Loucy (cell line): ENCODE measurements at regions not wholly inside any gene's neighbourhood (a gene's known extent, or its start where the extent isn't known, plus 50 kb on each side); places are given as distances from the start of the nearest gene placed in this dataset.

Source experiments
- H2AFZ ChIP-seq: fragments of 200-600 bp; sonication (generic); 2 replicates; pipeline ENCODE4 v1.6.0; 2016; ENCODE audit warnings: antibody characterized with exemption, mild to moderate bottlenecking, low read length, moderate library complexity
- H3F3A ChIP-seq: fragments of 200-600 bp; 2 replicates; pipeline ENCODE4 v1.6.0; 2016; ENCODE audit warnings: antibody characterized with exemption, low read depth, mild to moderate bottlenecking
- H3K27me3 ChIP-seq: fragments of 200-600 bp; sonication (generic); 2 replicates; pipeline ENCODE4 v1.6.1; 2014; ENCODE audit warnings: low read length, mild to moderate bottlenecking; ENCODE audit not compliant: insufficient read depth, poor library complexity, severe bottlenecking
- H3K36me3 ChIP-seq: fragments of 200-600 bp; sonication (generic); 2 replicates; pipeline ENCODE4 v1.6.1; 2016; ENCODE audit warnings: low read length; ENCODE audit not compliant: insufficient read depth
- H3K4me1 ChIP-seq: fragments of 200-600 bp; sonication (generic); 2 replicates; pipeline ENCODE4 v1.5.1; 2014; ENCODE audit warnings: low read length, mild to moderate bottlenecking; ENCODE audit not compliant: insufficient read depth, poor library complexity, severe bottlenecking
- H3K4me2 ChIP-seq: fragments of 200-600 bp; sonication (generic); 2 replicates; pipeline ENCODE4 v1.6.0; 2014; ENCODE audit warnings: antibody characterized with exemption, low read length, low read depth, mild to moderate bottlenecking; ENCODE audit not compliant: poor library complexity, severe bottlenecking
- H3K4me3 ChIP-seq: fragments of 200-600 bp; sonication (generic); 2 replicates; pipeline ENCODE4 v1.5.1; 2014; ENCODE audit warnings: low read length, mild to moderate bottlenecking, mixed read lengths; ENCODE audit not compliant: poor library complexity, severe bottlenecking
- H3K79me2 ChIP-seq: fragments of 200-600 bp; sonication (generic); 2 replicates; pipeline ENCODE4 v1.6.1; 2014; ENCODE audit warnings: low read length; ENCODE audit not compliant: insufficient read depth
- H3K9ac ChIP-seq: fragments of 200-600 bp; sonication (generic); 2 replicates; pipeline ENCODE4 v1.6.0; 2014; ENCODE audit warnings: mild to moderate bottlenecking, low read depth, low read length, moderate library complexity; ENCODE audit not compliant: poor library complexity, severe bottlenecking
- H3K9me2 ChIP-seq: fragments of 200-600 bp; sonication (generic); replicated peaks from 2 replicates; pipeline ENCODE4 v1.6.1; 2016; ENCODE audit warnings: low read depth, low read length, mixed read lengths
- H3K9me3 ChIP-seq: fragments of 200-600 bp; sonication (generic); 2 replicates; pipeline ENCODE4 v1.6.1; 2014; ENCODE audit warnings: mild to moderate bottlenecking, antibody characterized with exemption, low read length, low read depth; ENCODE audit not compliant: insufficient read depth
- H4K20me1 ChIP-seq: fragments of 200-600 bp; sonication (generic); 2 replicates; pipeline ENCODE4 v1.6.0; 2014; ENCODE audit warnings: antibody characterized with exemption, low read length, mild to moderate bottlenecking; ENCODE audit not compliant: insufficient read depth, poor library complexity, severe bottlenecking
- CTCF ChIP-seq: fragments of 200-600 bp; sonication (generic); conservative IDR thresholded peaks from 2 replicates; pipeline ENCODE4 v1.5.1; 2014; ENCODE audit warnings: mild to moderate bottlenecking, antibody characterized with exemption, low read length
- EZH2phosphoT487 ChIP-seq: fragments of 200-600 bp; IDR thresholded peaks from 2 replicates; pipeline ENCODE4 v1.6.1; 2018; ENCODE audit warnings: antibody characterized with exemption, mild to moderate bottlenecking, moderate library complexity, borderline replicate concordance

- no peaks in the 10 kb centered on the region for H3K9me3 ChIP-seq
- no peaks in the 10 kb centered on the region for H3K79me2 ChIP-seq
- H3K9ac ChIP-seq = no peak overlapping the region
- TF ChIP-seq EZH2phosphoT487 (no peak), CTCF (no peak)
- no peak overlapping the region for H3K4me3 ChIP-seq
- H3K4me1 ChIP-seq = peaks cover 14% of the 10 kb centered on the region
- no peaks in the 10 kb centered on the region for H3K27me3 ChIP-seq
- no peak overlapping the region for H2AFZ ChIP-seq
- no peaks in the 10 kb centered on the region for H3K9me2 ChIP-seq
- H3K36me3 ChIP-seq = no peaks in the 10 kb centered on the region
- no peak overlapping the region for H3K4me2 ChIP-seq
- no peaks in the 10 kb centered on the region for H4K20me1 ChIP-seq
- H3F3A ChIP-seq = no peaks in the 10 kb centered on the region
Measured at GRCh38 chr13:80137994-80138393, 202.9 kb downstream of the SPRY2 start.

GRCh38 chr13:80134346-80134745, 206.6 kb downstream of the SPRY2 start:
- Histone ChIP-seq H3F3A (no peaks in the 10 kb centered on the region), H4K20me1 (no peaks in the 10 kb centered on the region), H3K9ac (no peak overlapping the region), H3K4me1 (peaks cover 25% of the 10 kb centered on the region), H3K27me3 (no peaks in the 10 kb centered on the region), H3K79me2 (no peaks in the 10 kb centered on the region), H3K9me3 (no peaks in the 10 kb centered on the region), H3K36me3 (no peaks in the 10 kb centered on the region), H2AFZ (no peak overlapping the region), H3K4me3 (no peak overlapping the region), H3K4me2 (no peak overlapping the region), H3K9me2 (no peaks in the 10 kb centered on the region)
- TF ChIP-seq EZH2phosphoT487 = no peak
- TF ChIP-seq CTCF = no peak

- Histone ChIP-seq H3K4me1 (peaks cover 25% of the 10 kb centered on the region), H3K4me2 (peak overlapping the region; percentile 81), H3K4me3 (peak overlapping the region; percentile 59), H3K79me2 (no peaks in the 10 kb centered on the region), H3K9ac (peak overlapping the region; percentile 43), H3K9me3 (no peaks in the 10 kb centered on the region), H3K27me3 (no peaks in the 10 kb centered on the region), H3K36me3 (no peaks in the 10 kb centered on the region), H3F3A (no peaks in the 10 kb centered on the region), H4K20me1 (no peaks in the 10 kb centered on the region), H2AFZ (peak overlapping the region; percentile 66), H3K9me2 (no peaks in the 10 kb centered on the region)
- no peak for TF ChIP-seq EZH2phosphoT487
Measured at GRCh38 chr13:80133631-80134261, 207.2 kb downstream of the SPRY2 start.
